HFFc6 (cell line): ENCODE measurements at regions not wholly inside any gene's neighbourhood (a gene's known extent, or its start where the extent isn't known, plus 50 kb on each side); places are given as distances from the start of the nearest gene placed in this dataset.
"Not testable (repeated sequence)": the region's sequence is repeated elsewhere in the genome, so short reads cannot be mapped to it uniquely, and the experiment has no call there.

ENCODE experiments used
- DNase-seq: peaks from one replicate; pipeline ENCODE4 v3.0.0-alpha.2; 2018
- H3K27ac Mint-ChIP-seq: 2 replicates; pipeline ENCODE4 v1.8.0; 2020; ENCODE audit warnings: mild to moderate bottlenecking, mixed read lengths
- H3K27me3 Mint-ChIP-seq: 2 replicates; pipeline ENCODE4 v1.8.0; 2021; ENCODE audit warnings: mild to moderate bottlenecking, moderate library complexity, mixed read lengths; ENCODE audit not compliant: insufficient read depth
- H3K36me3 Mint-ChIP-seq: 2 replicates; pipeline ENCODE4 v1.8.0; 2021; ENCODE audit warnings: low read depth, mixed read lengths
- H3K4me1 Mint-ChIP-seq: 2 replicates; pipeline ENCODE4 v1.8.0; 2020; ENCODE audit warnings: low read depth, mixed read lengths
- H3K4me3 Mint-ChIP-seq: 2 replicates; pipeline ENCODE4 v1.8.0; 2020; ENCODE audit warnings: mild to moderate bottlenecking, moderate library complexity, mixed read lengths
- H3K9me3 Mint-ChIP-seq: 2 replicates; pipeline ENCODE4 v1.8.0; 2020; ENCODE audit warnings: mild to moderate bottlenecking, mixed read lengths
- CTCF ChIP-seq: fragments of 200-600 bp; sonication (generic); IDR thresholded peaks from 2 replicates; pipeline ENCODE4 v1.5.0; 2021; ENCODE audit warnings: antibody characterized with exemption, mild to moderate bottlenecking

DNA sequence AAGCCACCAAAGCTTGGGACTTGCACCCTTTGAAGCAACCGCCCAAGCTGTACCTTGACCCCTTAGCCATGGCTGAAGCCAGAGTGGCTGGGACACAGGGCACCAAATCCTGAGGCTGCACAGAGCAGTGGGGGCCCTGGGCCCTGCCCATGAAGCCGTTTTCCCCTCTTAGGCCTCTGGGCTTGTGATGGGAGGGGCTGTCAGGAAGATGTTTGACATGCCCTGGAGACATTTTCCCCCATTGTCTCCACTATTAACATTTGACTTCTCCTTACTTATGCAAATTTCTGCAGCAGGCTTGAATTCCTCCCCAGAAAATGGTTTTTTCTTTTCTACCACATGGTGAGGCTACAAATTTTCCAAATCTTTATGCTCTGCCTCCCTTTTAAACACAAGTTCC, 522.2 kb downstream of the EDEM1 start:
- TF ChIP-seq CTCF = no peak
- H3K9me3 Mint-ChIP-seq = peaks cover 56% of the 10 kb centered on the region
- H3K27me3 Mint-ChIP-seq = no peaks in the 10 kb centered on the region
- no peak for DNase-seq
- no peaks in the 10 kb centered on the region; the same call in 1 of the 2 replicates for H3K36me3 Mint-ChIP-seq
- no peaks in the 10 kb centered on the region for H3K4me1 Mint-ChIP-seq
- no peak overlapping the region for H3K27ac Mint-ChIP-seq
- H3K4me3 Mint-ChIP-seq = no peak overlapping the region

GRCh38 chr3:5710718-5711117, 523.2 kb downstream of the EDEM1 start:
- Mint-ChIP-seq H3K9me3 (peaks cover 54% of the 10 kb centered on the region), H3K36me3 (no peaks in the 10 kb centered on the region; the same call in 1 of the 2 replicates), H3K27me3 (no peaks in the 10 kb centered on the region), H3K4me3 (no peak overlapping the region), H3K4me1 (no peaks in the 10 kb centered on the region), H3K27ac (no peak overlapping the region)
- DNase-seq = no peak
- no peak for TF ChIP-seq CTCF

GRCh38 chr3:5717254-5717653, 529.7 kb downstream of the EDEM1 start:
- no peaks in the 10 kb centered on the region; the same call in 1 of the 2 replicates for H3K27me3 Mint-ChIP-seq
- H3K4me3 Mint-ChIP-seq = no peak overlapping the region
- DNase-seq = no peak
- H3K4me1 Mint-ChIP-seq = no peaks in the 10 kb centered on the region
- no peaks in the 10 kb centered on the region; the same call in 1 of the 2 replicates for H3K36me3 Mint-ChIP-seq
- H3K27ac Mint-ChIP-seq = no peak overlapping the region
- no peak for TF ChIP-seq CTCF
- peaks cover 56% of the 10 kb centered on the region for H3K9me3 Mint-ChIP-seq

- not testable (repeated sequence) for H3K36me3 Mint-ChIP-seq, H3K4me3 Mint-ChIP-seq, H3K27me3 Mint-ChIP-seq, DNase-seq, H3K27ac Mint-ChIP-seq, H3K4me1 Mint-ChIP-seq
- H3K9me3 Mint-ChIP-seq = peaks cover 55% of the 10 kb centered on the region
Measured at GRCh38 chr3:5719668-5720067, 532.2 kb downstream of the EDEM1 start.

DNA sequence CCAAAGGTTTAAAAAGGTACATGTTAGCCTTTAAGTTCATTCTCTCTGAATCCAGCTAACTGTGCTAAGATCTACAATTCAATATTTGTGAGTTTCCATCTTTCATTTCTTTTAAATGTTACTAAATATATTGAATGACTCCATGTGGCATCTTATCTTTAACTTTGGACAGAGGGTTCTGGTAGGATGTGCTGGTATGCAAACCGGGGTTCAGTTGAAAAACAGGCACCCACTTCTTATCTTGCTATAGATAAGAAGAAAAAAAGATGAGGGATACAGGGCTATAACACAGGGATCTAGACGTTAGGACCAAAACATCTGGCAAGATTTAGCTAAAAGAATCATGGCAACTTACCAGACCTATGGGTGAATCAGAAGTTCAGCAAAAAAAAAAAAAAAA, 538.3 kb downstream of the EDEM1 start:
- Mint-ChIP-seq H3K27me3 (peaks cover under 1% of the 10 kb centered on the region), H3K9me3 (peaks cover 40% of the 10 kb centered on the region), H3K4me3 (no peak overlapping the region), H3K27ac (no peak overlapping the region), H3K36me3 (no peaks in the 10 kb centered on the region), H3K4me1 (no peaks in the 10 kb centered on the region)
- DNase-seq = no peak
- no peak for TF ChIP-seq CTCF

- Mint-ChIP-seq H3K36me3 (no peaks in the 10 kb centered on the region), H3K9me3 (peaks cover 32% of the 10 kb centered on the region), H3K4me3 (no peak overlapping the region), H3K27me3 (peaks cover 2% of the 10 kb centered on the region), H3K4me1 (no peaks in the 10 kb centered on the region), H3K27ac (no peak overlapping the region)
- no peak for DNase-seq
- no peak for TF ChIP-seq CTCF
Measured at GRCh38 chr3:5726621-5727020, 539.1 kb downstream of the EDEM1 start.
